HepG2 (cell line): ENCODE measurements at regions not wholly inside any gene's neighbourhood (a gene's known extent, or its start where the extent isn't known, plus 50 kb on each side); places are given as distances from the start of the nearest gene placed in this dataset.

Experiments
- AHR ChIP-seq: IDR thresholded peaks from 2 replicates; pipeline ENCODE4 v1.6.1; 2018; ENCODE audit warnings: missing genetic modification reagents, missing compliant biosample characterization
- ARID5B ChIP-seq: IDR thresholded peaks from 2 replicates; pipeline ENCODE4 v1.4.0; 2020; ENCODE audit warnings: mild to moderate bottlenecking, missing genetic modification reagents
- CREBL2 ChIP-seq: sonication (generic); formaldehyde crosslinking; IDR thresholded peaks from 2 replicates; pipeline ENCODE4 v1.8.1; 2023; ENCODE audit warnings: missing genetic modification reagents, mild to moderate bottlenecking, borderline replicate concordance
- FLYWCH1 ChIP-seq: sonication (generic); formaldehyde crosslinking; IDR thresholded peaks from 2 replicates; pipeline ENCODE4 v1.8.1; 2023; ENCODE audit warnings: mild to moderate bottlenecking, missing genetic modification reagents
- FOSL2 ChIP-seq: sonication (generic); formaldehyde crosslinking; IDR thresholded peaks from 2 replicates; pipeline ENCODE4 v1.4.0; 2020; ENCODE audit warnings: missing genetic modification reagents
- GATAD2A ChIP-seq: IDR thresholded peaks from 2 replicates; pipeline ENCODE4 v1.6.1; 2016
- MTA3 ChIP-seq: sonication (generic); formaldehyde crosslinking; IDR thresholded peaks from 2 replicates; pipeline ENCODE4 v1.4.0; 2020; ENCODE audit warnings: missing genetic modification reagents
- MYPOP ChIP-seq: sonication (generic); formaldehyde crosslinking; IDR thresholded peaks from 2 replicates; pipeline ENCODE4 v1.8.1; 2023; ENCODE audit warnings: mild to moderate bottlenecking, moderate library complexity, missing genetic modification reagents
- REXO4 ChIP-seq: sonication (generic); formaldehyde crosslinking; IDR thresholded peaks from 2 replicates; pipeline ENCODE4 v1.8.0; 2022; ENCODE audit warnings: missing genetic modification reagents, mild to moderate bottlenecking, borderline replicate concordance
- SCMH1 ChIP-seq: sonication (generic); formaldehyde crosslinking; IDR thresholded peaks from 2 replicates; pipeline ENCODE4 v1.9.0; 2021; ENCODE audit warnings: missing genetic modification reagents, mild to moderate bottlenecking, borderline replicate concordance
- SMARCE1 ChIP-seq: fragments of 450-650 bp; IDR thresholded peaks from 2 replicates; pipeline ENCODE4 v1.6.1; 2017; ENCODE audit warnings: borderline replicate concordance
- STAG1 ChIP-seq: sonication (generic); formaldehyde crosslinking; IDR thresholded peaks from 2 replicates; pipeline ENCODE4 v1.4.0; 2020; ENCODE audit warnings: missing genetic modification reagents
- TMF1 ChIP-seq: sonication (generic); formaldehyde crosslinking; IDR thresholded peaks from 2 replicates; pipeline ENCODE4 v1.8.1; 2022; ENCODE audit warnings: low read depth, missing genetic modification reagents
- ZEB1 ChIP-seq: IDR thresholded peaks from 2 replicates; pipeline ENCODE4 v1.6.1; 2012; ENCODE audit warnings: mild to moderate bottlenecking, low read depth, inconsistent platforms; ENCODE audit not compliant: insufficient replicate concordance
- ZNF263 ChIP-seq: sonication (generic); formaldehyde crosslinking; IDR thresholded peaks from 2 replicates; pipeline ENCODE4 v1.4.0; 2020; ENCODE audit warnings: missing genetic modification reagents
- TF ChIP-seq, protein P1 (sequence below): sonication (generic); formaldehyde crosslinking; IDR thresholded peaks from 2 replicates; pipeline ENCODE4 v1.8.0; 2022; ENCODE audit warnings: missing genetic modification reagents, mild to moderate bottlenecking, moderate library complexity, borderline replicate concordance
- TF ChIP-seq, protein P2 (sequence below): sonication (generic); formaldehyde crosslinking; conservative IDR thresholded peaks from 2 replicates; pipeline ENCODE4 v1.8.0; 2022; ENCODE audit warnings: mild to moderate bottlenecking, moderate library complexity, missing genetic modification reagents
- TF ChIP-seq, protein P3 (sequence below): sonication (generic); formaldehyde crosslinking; IDR thresholded peaks from 2 replicates; pipeline ENCODE4 v1.5.1; 2020; ENCODE audit warnings: missing genetic modification reagents, mild to moderate bottlenecking, borderline replicate concordance

DNA sequence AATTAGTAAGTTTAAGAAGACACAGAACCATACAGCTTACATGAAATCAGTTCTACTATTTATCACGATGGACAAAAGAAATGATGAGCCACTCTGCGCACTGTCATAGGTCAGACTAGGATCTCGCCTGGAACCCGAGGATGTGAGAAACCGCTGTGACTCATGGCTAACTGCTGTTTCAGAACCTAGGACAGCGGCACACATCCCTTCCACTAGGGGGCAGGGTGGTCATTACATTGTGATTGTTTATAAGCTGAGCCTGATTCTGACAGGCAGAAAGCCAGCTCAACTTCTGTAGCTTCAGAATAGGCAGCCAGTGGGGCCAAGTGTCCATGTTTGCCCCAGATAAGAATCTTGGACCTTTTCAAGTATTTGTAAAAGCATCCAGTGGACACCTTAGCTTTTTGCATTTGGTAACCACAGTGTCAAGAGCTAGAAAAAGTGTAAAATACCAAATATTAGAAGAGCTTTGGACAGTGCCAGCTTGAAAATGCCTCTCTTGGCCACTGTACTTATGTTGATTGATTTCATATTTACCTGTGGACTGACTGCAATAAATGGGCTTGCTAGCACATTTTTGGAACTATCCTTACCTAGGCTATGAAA, 115.8 kb downstream of the KBTBD8 start (continued):
- TF ChIP-seq, protein P1, sequence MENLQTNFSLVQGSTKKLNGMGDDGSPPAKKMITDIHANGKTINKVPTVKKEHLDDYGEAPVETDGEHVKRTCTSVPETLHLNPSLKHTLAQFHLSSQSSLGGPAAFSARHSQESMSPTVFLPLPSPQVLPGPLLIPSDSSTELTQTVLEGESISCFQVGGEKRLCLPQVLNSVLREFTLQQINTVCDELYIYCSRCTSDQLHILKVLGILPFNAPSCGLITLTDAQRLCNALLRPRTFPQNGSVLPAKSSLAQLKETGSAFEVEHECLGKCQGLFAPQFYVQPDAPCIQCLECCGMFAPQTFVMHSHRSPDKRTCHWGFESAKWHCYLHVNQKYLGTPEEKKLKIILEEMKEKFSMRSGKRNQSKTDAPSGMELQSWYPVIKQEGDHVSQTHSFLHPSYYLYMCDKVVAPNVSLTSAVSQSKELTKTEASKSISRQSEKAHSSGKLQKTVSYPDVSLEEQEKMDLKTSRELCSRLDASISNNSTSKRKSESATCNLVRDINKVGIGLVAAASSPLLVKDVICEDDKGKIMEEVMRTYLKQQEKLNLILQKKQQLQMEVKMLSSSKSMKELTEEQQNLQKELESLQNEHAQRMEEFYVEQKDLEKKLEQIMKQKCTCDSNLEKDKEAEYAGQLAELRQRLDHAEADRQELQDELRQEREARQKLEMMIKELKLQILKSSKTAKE (CRISPR knock-in tag), result peak; percentile 42; the same call in 1 of the 2 replicates
- no peak for TF ChIP-seq SCMH1
- peak; percentile 69; the same call in 1 of the 2 replicates for TF ChIP-seq ZNF263
- TF ChIP-seq FOSL2, result peak; percentile 93
- no peak for TF ChIP-seq MTA3 (CRISPR knock-in tag)
- TF ChIP-seq, protein P2, sequence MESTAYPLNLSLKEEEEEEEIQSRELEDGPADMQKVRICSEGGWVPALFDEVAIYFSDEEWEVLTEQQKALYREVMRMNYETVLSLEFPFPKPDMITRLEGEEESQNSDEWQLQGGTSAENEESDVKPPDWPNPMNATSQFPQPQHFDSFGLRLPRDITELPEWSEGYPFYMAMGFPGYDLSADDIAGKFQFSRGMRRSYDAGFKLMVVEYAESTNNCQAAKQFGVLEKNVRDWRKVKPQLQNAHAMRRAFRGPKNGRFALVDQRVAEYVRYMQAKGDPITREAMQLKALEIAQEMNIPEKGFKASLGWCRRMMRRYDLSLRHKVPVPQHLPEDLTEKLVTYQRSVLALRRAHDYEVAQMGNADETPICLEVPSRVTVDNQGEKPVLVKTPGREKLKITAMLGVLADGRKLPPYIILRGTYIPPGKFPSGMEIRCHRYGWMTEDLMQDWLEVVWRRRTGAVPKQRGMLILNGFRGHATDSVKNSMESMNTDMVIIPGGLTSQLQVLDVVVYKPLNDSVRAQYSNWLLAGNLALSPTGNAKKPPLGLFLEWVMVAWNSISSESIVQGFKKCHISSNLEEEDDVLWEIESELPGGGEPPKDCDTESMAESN (CRISPR knock-in tag), result peak; percentile 89
- TF ChIP-seq, protein P3, sequence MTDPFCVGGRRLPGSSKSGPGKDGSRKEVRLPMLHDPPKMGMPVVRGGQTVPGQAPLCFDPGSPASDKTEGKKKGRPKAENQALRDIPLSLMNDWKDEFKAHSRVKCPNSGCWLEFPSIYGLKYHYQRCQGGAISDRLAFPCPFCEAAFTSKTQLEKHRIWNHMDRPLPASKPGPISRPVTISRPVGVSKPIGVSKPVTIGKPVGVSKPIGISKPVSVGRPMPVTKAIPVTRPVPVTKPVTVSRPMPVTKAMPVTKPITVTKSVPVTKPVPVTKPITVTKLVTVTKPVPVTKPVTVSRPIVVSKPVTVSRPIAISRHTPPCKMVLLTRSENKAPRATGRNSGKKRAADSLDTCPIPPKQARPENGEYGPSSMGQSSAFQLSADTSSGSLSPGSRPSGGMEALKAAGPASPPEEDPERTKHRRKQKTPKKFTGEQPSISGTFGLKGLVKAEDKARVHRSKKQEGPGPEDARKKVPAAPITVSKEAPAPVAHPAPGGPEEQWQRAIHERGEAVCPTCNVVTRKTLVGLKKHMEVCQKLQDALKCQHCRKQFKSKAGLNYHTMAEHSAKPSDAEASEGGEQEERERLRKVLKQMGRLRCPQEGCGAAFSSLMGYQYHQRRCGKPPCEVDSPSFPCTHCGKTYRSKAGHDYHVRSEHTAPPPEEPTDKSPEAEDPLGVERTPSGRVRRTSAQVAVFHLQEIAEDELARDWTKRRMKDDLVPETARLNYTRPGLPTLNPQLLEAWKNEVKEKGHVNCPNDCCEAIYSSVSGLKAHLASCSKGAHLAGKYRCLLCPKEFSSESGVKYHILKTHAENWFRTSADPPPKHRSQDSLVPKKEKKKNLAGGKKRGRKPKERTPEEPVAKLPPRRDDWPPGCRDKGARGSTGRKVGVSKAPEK, result no peak
- TF ChIP-seq MYPOP (CRISPR knock-in tag), result 0 out of 2 replicates have a peak, but pooled peaks have one; percentile 28
- TF ChIP-seq GATAD2A (CRISPR knock-in tag), result peak; percentile 75
- TF ChIP-seq ARID5B (CRISPR knock-in tag), result peak; percentile 83
- peak; percentile 76; the same call in 1 of the 2 replicates for TF ChIP-seq CREBL2
- peak; percentile 97; the same call in 1 of the 2 replicates for TF ChIP-seq AHR (CRISPR knock-in tag)
- TF ChIP-seq STAG1 (CRISPR knock-in tag), result peak; percentile 96
- TF ChIP-seq REXO4 (CRISPR knock-in tag), result no peak
- 0 out of 2 replicates have a peak, but pooled peaks have one; percentile 17 for TF ChIP-seq FLYWCH1 (CRISPR knock-in tag)
- TF ChIP-seq ZEB1, result no peak
- peak; percentile 94 for TF ChIP-seq TMF1 (CRISPR knock-in tag)
- TF ChIP-seq SMARCE1, result no peak
